ENCODE measurements at regions not wholly inside any gene's neighbourhood (a gene's known extent, or its start where the extent isn't known, plus 50 kb on each side); places are given as distances from the start of the nearest gene placed in this dataset.

- Mint-ChIP-seq H3K4me1 (ENCODE audit: low read depth) (peaks cover 9% of the 10 kb centered on the region), H3K36me3 (ENCODE audit: insufficient read depth) (peaks cover 6% of the 10 kb centered on the region), H3K27me3 (no peaks in the 10 kb centered on the region), H3K4me3 (ENCODE audit: low read depth) (no peak overlapping the region), H3K9me3 (ENCODE audit: low read depth) (peaks cover 6% of the 10 kb centered on the region), H3K27ac (no peak overlapping the region)
- TF ChIP-seq, protein P1, sequence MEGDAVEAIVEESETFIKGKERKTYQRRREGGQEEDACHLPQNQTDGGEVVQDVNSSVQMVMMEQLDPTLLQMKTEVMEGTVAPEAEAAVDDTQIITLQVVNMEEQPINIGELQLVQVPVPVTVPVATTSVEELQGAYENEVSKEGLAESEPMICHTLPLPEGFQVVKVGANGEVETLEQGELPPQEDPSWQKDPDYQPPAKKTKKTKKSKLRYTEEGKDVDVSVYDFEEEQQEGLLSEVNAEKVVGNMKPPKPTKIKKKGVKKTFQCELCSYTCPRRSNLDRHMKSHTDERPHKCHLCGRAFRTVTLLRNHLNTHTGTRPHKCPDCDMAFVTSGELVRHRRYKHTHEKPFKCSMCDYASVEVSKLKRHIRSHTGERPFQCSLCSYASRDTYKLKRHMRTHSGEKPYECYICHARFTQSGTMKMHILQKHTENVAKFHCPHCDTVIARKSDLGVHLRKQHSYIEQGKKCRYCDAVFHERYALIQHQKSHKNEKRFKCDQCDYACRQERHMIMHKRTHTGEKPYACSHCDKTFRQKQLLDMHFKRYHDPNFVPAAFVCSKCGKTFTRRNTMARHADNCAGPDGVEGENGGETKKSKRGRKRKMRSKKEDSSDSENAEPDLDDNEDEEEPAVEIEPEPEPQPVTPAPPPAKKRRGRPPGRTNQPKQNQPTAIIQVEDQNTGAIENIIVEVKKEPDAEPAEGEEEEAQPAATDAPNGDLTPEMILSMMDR (IDR thresholded peaks at IDR 0.05; ENCODE audit: unreplicated experiment): no peak
- DNase-seq (ENCODE audit: low spot score, unreplicated experiment): no peak
These were observed 210.6 kb downstream of the CD83 start for GRCh38 chr6:14328163-14328562.

- DNase-seq (ENCODE audit: low spot score, unreplicated experiment): no peak
- H3K27me3 Mint-ChIP-seq: no peaks in the 10 kb centered on the region
- peaks cover 7% of the 10 kb centered on the region for H3K36me3 Mint-ChIP-seq (ENCODE audit: insufficient read depth)
- H3K27ac Mint-ChIP-seq: no peak overlapping the region
- no peaks in the 10 kb centered on the region for H3K4me1 Mint-ChIP-seq (ENCODE audit: low read depth)
- H3K9me3 Mint-ChIP-seq (ENCODE audit: low read depth): no peaks in the 10 kb centered on the region
- H3K4me3 Mint-ChIP-seq (ENCODE audit: low read depth): no peak overlapping the region
- TF ChIP-seq, protein P1 (IDR thresholded peaks at IDR 0.05; ENCODE audit: unreplicated experiment): no peak
These were observed 216.2 kb downstream of the CD83 start for GRCh38 chr6:14333556-14334305.

GRCh38 chr6:14335071-14335470 is 217.5 kb downstream of the CD83 start:
- DNase-seq (ENCODE audit: low spot score, unreplicated experiment): no peak
- Mint-ChIP-seq H3K36me3 (ENCODE audit: insufficient read depth) (peaks cover 3% of the 10 kb centered on the region), H3K9me3 (ENCODE audit: low read depth) (no peaks in the 10 kb centered on the region), H3K27ac (no peak overlapping the region), H3K27me3 (no peaks in the 10 kb centered on the region), H3K4me3 (ENCODE audit: low read depth) (no peak overlapping the region), H3K4me1 (ENCODE audit: low read depth) (no peaks in the 10 kb centered on the region)
- TF ChIP-seq, protein P1 (IDR thresholded peaks at IDR 0.05; ENCODE audit: unreplicated experiment): no peak

GRCh38 chr6:14337152-14337551 is 219.6 kb downstream of the CD83 start:
- no peak overlapping the region for H3K27ac Mint-ChIP-seq
- no peaks in the 10 kb centered on the region for H3K27me3 Mint-ChIP-seq
- no peak overlapping the region for H3K4me3 Mint-ChIP-seq (ENCODE audit: low read depth)
- TF ChIP-seq, protein P1 (IDR thresholded peaks at IDR 0.05; ENCODE audit: unreplicated experiment): no peak
- no peak for DNase-seq (ENCODE audit: low spot score, unreplicated experiment)
- no peaks in the 10 kb centered on the region for H3K4me1 Mint-ChIP-seq (ENCODE audit: low read depth)
- peaks cover 3% of the 10 kb centered on the region for H3K36me3 Mint-ChIP-seq (ENCODE audit: insufficient read depth)
- H3K9me3 Mint-ChIP-seq (ENCODE audit: low read depth): no peaks in the 10 kb centered on the region

GRCh38 chr6:14339172-14339571 is 221.6 kb downstream of the CD83 start:
- H3K27me3 Mint-ChIP-seq: no peaks in the 10 kb centered on the region
- TF ChIP-seq, protein P1 (IDR thresholded peaks at IDR 0.05; ENCODE audit: unreplicated experiment): no peak
- no peak overlapping the region for H3K27ac Mint-ChIP-seq
- no peak overlapping the region for H3K4me3 Mint-ChIP-seq (ENCODE audit: low read depth)
- no peak for DNase-seq (ENCODE audit: low spot score, unreplicated experiment)
- H3K36me3 Mint-ChIP-seq (ENCODE audit: insufficient read depth): peaks cover 1% of the 10 kb centered on the region
- H3K9me3 Mint-ChIP-seq (ENCODE audit: low read depth): no peaks in the 10 kb centered on the region
- H3K4me1 Mint-ChIP-seq (ENCODE audit: low read depth): peaks cover 3% of the 10 kb centered on the region

All from progenitor cell of endocrine pancreas (in vitro differentiated cells).